NCI-H748 (cell line): ENCODE measurements at regions not wholly inside any gene's neighbourhood (a gene's known extent, or its start where the extent isn't known, plus 50 kb on each side); places are given as distances from the start of the nearest gene placed in this dataset.
A peak's percentile ranks its signal among the peaks of the same experiment; 100 is the strongest.

Experiments
- DNase-seq: peaks from one replicate; lab custom pipeline; 2025; ENCODE audit not compliant: unreplicated experiment; lab: John Stamatoyannopoulos, UW

- no peak for DNase-seq
Measured at GRCh38 chr5:128665747-128666355, 127.8 kb upstream of the FBN2 start.

GRCh38 chr5:128667152-128667551, 129.1 kb upstream of the FBN2 start:
- DNase-seq, result no peak

- no peak for DNase-seq
Measured at GRCh38 chr5:128667751-128668150, 129.7 kb upstream of the FBN2 start.

- no peak for DNase-seq
Measured at GRCh38 chr5:128668921-128669320, 130.9 kb upstream of the FBN2 start.

- DNase-seq, result no peak
Measured at GRCh38 chr5:128669803-128670202, 131.8 kb upstream of the FBN2 start.

GRCh38 chr5:128671943-128672342, 133.9 kb upstream of the FBN2 start:
- peak; percentile 1 for DNase-seq

GRCh38 chr5:128673000-128673399, 135.0 kb upstream of the FBN2 start:
- DNase-seq, result no peak

- no peak for DNase-seq
Measured at GRCh38 chr5:128673411-128673957, 135.4 kb upstream of the FBN2 start.

GRCh38 chr5:128673970-128674369, 135.9 kb upstream of the FBN2 start:
- peak; percentile 9 for DNase-seq

- DNase-seq, result peak; percentile 45
Measured at GRCh38 chr5:128674837-128675446, 136.9 kb upstream of the FBN2 start.

GRCh38 chr5:128681096-128681495, 143.1 kb upstream of the FBN2 start:
- DNase-seq, result no peak

GRCh38 chr5:128681764-128682592, 143.9 kb upstream of the FBN2 start:
- peak; percentile 70 for DNase-seq

GRCh38 chr5:128682669-128683068, 144.6 kb upstream of the FBN2 start:
- no peak for DNase-seq

- no peak for DNase-seq
Measured at GRCh38 chr5:128684961-128685360, 146.9 kb upstream of the FBN2 start.

GRCh38 chr5:128687930-128688329, 149.9 kb upstream of the FBN2 start:
- no peak for DNase-seq

- DNase-seq, result no peak
Measured at GRCh38 chr5:128693764-128694163, 155.7 kb upstream of the FBN2 start.

GRCh38 chr5:128695791-128696530, 157.9 kb upstream of the FBN2 start:
- DNase-seq, result no peak

GRCh38 chr5:128701301-128701700, 163.3 kb upstream of the FBN2 start:
- no peak for DNase-seq

- no peak for DNase-seq
Measured at GRCh38 chr5:128703322-128703721, 165.3 kb upstream of the FBN2 start.

GRCh38 chr5:128706269-128706668, 168.2 kb upstream of the FBN2 start:
- DNase-seq, result no peak

GRCh38 chr5:128708841-128709240, 170.8 kb upstream of the FBN2 start:
- DNase-seq, result no peak
